ENCODE measurements at regions not wholly inside any gene's neighbourhood (a gene's known extent, or its start where the extent isn't known, plus 50 kb on each side); places are given as distances from the start of the nearest gene placed in this dataset.
"Not testable (repeated sequence)": the region's sequence is repeated elsewhere in the genome, so short reads cannot be mapped to it uniquely, and the experiment has no call there.

GRCh38 chrY:9272847-9273246, 64.4 kb upstream of the TSPY4 start:
- not testable (repeated sequence) for TF ChIP-seq TAF1, POLR2A, POLR2AphosphoS5 (IDR thresholded peaks at IDR 0.05; ENCODE audit: low read depth, low read length)
